ENCODE measurements at regions not wholly inside any gene's neighbourhood (a gene's known extent, or its start where the extent isn't known, plus 50 kb on each side); places are given as distances from the start of the nearest gene placed in this dataset.

DNA sequence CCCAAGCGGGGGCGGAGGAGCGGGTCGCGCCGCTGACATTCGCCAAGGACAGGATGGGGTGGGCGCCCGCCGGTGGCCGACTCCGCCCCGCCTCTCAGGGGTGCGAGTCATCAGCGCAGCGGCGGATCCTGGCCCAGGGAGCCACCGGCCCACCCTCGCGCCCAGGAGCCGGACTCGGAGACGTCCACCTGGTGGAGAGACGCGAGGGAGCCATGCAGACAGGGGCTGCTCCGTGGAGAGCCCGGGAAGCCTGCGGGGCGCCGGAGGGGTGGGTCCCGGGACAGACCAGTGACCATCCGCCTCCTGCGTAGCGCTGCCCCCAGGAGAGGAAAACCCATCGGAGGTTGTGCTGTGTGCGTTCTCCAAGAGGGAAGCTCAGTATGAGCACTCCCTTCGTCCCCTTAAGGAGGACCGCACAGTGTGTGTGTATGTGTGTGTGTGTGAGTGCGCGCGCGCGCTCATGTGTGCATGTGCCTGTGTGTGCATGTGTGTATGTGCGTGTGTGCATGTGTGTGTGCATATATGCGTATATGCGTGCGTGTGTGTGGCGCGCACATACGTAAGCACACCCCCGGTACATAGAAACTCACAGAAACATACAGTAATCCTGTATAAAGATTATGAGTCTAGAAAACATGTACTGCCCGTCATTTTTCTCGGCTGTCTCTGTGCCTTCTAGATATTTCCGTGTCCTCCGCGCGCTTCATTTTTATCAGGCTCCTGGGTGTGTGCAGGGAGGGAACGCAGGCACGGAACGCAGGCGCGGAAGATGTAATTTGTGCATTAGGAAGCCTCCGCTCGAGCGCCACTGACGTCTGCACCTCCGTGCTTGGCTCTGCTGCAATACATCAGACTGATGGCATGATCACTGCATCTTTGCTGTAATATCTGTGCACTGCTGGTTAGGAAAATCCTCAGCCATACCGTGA lies 158.9 kb downstream of the TBXT start:
- peaks cover 86% of the 10 kb centered on the region for H3K27me3 Mint-ChIP-seq (ENCODE audit: low read depth, poor library complexity)
- H3K4me3 Mint-ChIP-seq: peak overlapping the region; percentile 86
- peaks cover 72% of the 10 kb centered on the region for H3K4me1 Mint-ChIP-seq
- no peak overlapping the region for H3K27ac Mint-ChIP-seq
- no peaks in the 10 kb centered on the region for H3K36me3 Mint-ChIP-seq (ENCODE audit: low read depth)
- H3K9me3 Mint-ChIP-seq: peaks cover 3% of the 10 kb centered on the region
- TF ChIP-seq, protein P1, sequence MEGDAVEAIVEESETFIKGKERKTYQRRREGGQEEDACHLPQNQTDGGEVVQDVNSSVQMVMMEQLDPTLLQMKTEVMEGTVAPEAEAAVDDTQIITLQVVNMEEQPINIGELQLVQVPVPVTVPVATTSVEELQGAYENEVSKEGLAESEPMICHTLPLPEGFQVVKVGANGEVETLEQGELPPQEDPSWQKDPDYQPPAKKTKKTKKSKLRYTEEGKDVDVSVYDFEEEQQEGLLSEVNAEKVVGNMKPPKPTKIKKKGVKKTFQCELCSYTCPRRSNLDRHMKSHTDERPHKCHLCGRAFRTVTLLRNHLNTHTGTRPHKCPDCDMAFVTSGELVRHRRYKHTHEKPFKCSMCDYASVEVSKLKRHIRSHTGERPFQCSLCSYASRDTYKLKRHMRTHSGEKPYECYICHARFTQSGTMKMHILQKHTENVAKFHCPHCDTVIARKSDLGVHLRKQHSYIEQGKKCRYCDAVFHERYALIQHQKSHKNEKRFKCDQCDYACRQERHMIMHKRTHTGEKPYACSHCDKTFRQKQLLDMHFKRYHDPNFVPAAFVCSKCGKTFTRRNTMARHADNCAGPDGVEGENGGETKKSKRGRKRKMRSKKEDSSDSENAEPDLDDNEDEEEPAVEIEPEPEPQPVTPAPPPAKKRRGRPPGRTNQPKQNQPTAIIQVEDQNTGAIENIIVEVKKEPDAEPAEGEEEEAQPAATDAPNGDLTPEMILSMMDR (IDR thresholded peaks at IDR 0.05): no peak
- peak; percentile 73 for DNase-seq

DNA sequence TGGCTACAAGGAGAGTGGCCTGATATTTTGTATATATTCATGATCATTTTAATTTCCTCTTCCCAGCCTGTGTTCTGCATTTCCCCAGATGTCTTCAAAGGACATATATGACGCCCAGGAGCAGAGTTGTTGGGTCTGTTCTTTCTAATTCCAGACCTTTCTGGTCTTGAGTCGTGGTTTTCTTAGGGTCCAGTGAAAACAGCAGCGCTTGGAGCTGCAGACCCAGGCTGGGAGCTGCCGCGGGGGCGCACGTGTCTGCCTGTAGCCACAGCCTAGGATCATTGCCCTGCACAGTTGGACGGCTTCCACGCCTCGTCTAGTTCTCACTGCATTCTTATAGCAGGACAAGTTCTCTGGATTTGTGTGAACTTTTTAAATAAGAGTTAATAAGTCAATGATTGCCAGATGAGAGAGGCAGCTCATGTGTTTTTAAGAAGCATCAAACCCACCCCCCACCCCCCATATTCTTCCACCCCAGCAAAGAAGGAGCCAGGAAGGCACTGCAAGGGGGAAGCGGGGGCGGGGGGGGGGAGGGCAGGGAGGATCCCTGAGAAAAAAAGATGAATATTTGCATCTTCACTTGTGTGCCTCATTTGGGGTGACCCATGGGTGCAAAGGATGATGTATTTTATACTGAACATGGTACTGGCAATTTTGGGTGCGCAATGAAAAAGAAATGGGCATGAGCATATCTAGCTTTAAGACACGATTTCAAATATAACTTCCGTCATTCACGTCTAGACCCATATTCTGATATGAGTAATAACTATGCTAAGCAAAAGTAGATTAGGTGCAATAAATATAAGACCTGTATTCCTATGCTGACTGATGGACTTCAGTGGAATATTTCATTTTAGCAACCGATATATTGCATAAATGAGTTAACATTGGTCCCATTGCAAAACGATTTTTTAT lies 160.0 kb downstream of the TBXT start:
- TF ChIP-seq, protein P1 (IDR thresholded peaks at IDR 0.05): no peak
- H3K27ac Mint-ChIP-seq: no peak overlapping the region
- H3K27me3 Mint-ChIP-seq (ENCODE audit: low read depth, poor library complexity): peaks cover 85% of the 10 kb centered on the region
- peak; percentile 54 for DNase-seq
- H3K4me1 Mint-ChIP-seq: peaks cover 82% of the 10 kb centered on the region
- peak overlapping the region; percentile 86 for H3K4me3 Mint-ChIP-seq
- H3K36me3 Mint-ChIP-seq (ENCODE audit: low read depth): no peaks in the 10 kb centered on the region
- peaks cover 7% of the 10 kb centered on the region for H3K9me3 Mint-ChIP-seq

DNA sequence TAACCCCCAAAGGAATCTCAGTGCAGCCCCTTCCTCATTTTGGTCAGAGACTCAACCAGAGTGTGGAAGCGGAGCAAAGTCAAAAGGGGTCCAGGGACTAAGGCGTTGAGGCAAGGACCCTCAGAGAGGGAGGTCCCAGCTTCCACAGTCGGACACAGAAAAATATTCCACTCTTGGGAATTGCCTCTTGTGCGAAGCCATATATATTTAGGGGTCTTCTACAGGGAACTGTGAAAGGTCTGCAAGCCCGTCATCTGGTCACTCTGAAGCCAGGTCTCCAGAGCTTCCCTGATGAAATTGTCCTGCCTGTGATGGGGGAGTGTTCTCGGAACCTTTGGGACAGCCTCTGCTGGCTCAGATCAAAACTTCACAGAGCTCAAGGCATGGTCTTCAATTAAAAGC lies 160.8 kb downstream of the TBXT start:
- no peaks in the 10 kb centered on the region for H3K36me3 Mint-ChIP-seq (ENCODE audit: low read depth)

DNA sequence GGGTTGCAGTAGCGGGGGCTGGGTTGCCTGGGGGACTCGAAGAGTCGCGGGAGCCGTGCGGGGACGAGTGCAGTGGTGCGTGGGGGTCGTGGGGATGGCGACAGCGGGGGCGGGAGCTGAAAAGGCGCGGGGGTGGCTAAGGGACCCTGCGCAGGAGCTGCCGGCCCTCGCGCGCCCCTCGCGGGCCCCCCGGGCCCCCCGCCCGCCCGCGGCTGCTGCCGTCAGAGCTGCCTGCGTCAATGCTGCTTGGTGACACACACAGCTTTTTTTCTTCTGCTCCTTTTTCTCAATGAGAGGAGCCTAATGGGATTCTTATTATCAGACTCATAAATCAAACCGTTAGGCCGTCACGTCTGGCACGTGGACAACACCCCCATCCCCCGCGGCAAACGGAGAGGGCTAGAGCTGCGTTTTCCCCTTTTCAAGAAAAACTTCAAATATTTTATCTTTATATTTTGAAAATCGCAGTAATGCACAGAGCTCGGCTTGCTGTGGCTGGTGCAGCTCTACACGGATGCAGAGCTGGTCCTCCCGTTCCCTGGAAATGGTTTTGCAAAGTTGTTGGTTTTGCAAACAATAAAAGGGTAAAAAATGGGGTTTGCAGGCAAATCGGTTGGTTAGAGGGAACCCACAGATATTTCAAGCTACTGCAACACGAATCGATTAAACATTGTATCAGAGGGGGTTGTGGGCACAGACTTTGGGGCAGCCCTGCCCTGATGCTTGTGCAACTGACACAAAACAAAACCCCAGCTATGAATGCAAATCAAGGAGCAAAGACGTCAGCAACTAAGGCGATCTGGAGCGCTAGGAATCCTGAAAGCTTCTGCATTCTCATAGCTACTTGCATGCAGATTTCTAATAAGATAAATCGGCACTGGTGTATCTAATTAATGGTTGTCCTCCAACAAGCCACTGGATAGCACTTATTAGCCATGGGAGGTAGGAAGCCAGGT lies 161.4 kb downstream of the TBXT start:
- peak; percentile 72 for DNase-seq
- Mint-ChIP-seq H3K9me3 (peaks cover 7% of the 10 kb centered on the region), H3K36me3 (ENCODE audit: low read depth) (no peaks in the 10 kb centered on the region), H3K27me3 (ENCODE audit: low read depth, poor library complexity) (peaks cover 84% of the 10 kb centered on the region), H3K4me1 (peaks cover 82% of the 10 kb centered on the region), H3K27ac (no peak overlapping the region), H3K4me3 (peak overlapping the region; percentile 78)
- TF ChIP-seq, protein P1 (IDR thresholded peaks at IDR 0.05): no peak

More for the DNA sequence above, 160.8 kb downstream of the TBXT start:
- H3K9me3 Mint-ChIP-seq: peaks cover 7% of the 10 kb centered on the region
- H3K27me3 Mint-ChIP-seq (ENCODE audit: low read depth, poor library complexity): peaks cover 85% of the 10 kb centered on the region
- H3K4me3 Mint-ChIP-seq: peak overlapping the region; percentile 78
- TF ChIP-seq, protein P1 (IDR thresholded peaks at IDR 0.05): no peak
- peaks cover 80% of the 10 kb centered on the region for H3K4me1 Mint-ChIP-seq
- no peak for DNase-seq
- no peak overlapping the region for H3K27ac Mint-ChIP-seq

DNA sequence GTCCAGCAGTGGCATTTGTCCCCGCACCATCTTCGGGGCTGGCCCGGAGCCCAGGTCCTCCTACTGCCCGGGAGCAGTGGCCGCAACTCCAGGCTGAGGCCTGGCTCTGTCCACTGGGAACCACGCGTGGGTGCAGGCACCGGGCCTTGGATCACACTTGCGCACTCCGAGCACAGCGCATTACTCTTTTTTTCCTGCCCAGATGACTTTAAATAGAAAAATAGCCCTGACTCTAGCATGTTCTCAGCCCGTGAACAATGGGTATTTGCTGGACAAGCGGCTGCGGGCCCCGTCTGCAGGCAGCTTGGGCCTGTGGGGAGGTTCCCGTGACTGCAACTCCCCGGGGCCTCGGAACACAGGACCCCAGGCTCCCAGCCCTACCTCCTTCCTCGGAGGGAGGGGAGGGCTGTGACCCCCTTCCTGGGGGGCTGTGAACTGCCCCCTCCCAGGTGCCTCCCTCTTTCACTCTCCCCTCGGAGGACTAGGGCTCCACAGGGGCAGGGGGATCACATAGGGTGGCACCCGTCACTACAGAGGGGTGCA lies 162.2 kb downstream of the TBXT start:
- Mint-ChIP-seq H3K27me3 (ENCODE audit: low read depth, poor library complexity) (peaks cover 77% of the 10 kb centered on the region), H3K9me3 (peaks cover 7% of the 10 kb centered on the region), H3K36me3 (ENCODE audit: low read depth) (no peaks in the 10 kb centered on the region), H3K27ac (no peak overlapping the region), H3K4me3 (peak overlapping the region; percentile 78), H3K4me1 (peaks cover 75% of the 10 kb centered on the region)
- DNase-seq: peak; percentile 37
- TF ChIP-seq, protein P1 (IDR thresholded peaks at IDR 0.05): no peak
